ENCODE measurements at regions not wholly inside any gene's neighbourhood (a gene's known extent, or its start where the extent isn't known, plus 50 kb on each side); places are given as distances from the start of the nearest gene placed in this dataset.
"Not testable (repeated sequence)": the region's sequence is repeated elsewhere in the genome, so short reads cannot be mapped to it uniquely, and the experiment has no call there.

- H2AFZ ChIP-seq (ENCODE audit: low read depth, low read length); DNase-seq; H3K9ac ChIP-seq (ENCODE audit: low read depth, low read length); H3K4me2 ChIP-seq (ENCODE audit: insufficient read depth, low read length); H3K4me3 ChIP-seq (ENCODE audit: low read depth in 1 of 2, low read length in 2 of 2); H3K36me3 ChIP-seq (ENCODE audit: insufficient read depth, low read length); H4K20me1 ChIP-seq (ENCODE audit: insufficient read depth, low read length); H3K4me1 ChIP-seq (ENCODE audit: insufficient read depth, low read length); ATAC-seq (ENCODE audit: insufficient read depth, low read depth); H3K27me3 ChIP-seq (ENCODE audit: insufficient read depth, low read length, poor library complexity); H3K9me3 ChIP-seq (ENCODE audit: insufficient read depth, low read length, severe bottlenecking); H3K27ac ChIP-seq (ENCODE audit: low read length); H3K79me2 ChIP-seq (ENCODE audit: insufficient read depth, low read length): not testable (repeated sequence)
Observed at GRCh38 chr10:38274879-38275278, 180.7 kb downstream of the ZNF37A start.

- H3K36me3 ChIP-seq (ENCODE audit: insufficient read depth, low read length); H3K27ac ChIP-seq (ENCODE audit: low read length); H3K27me3 ChIP-seq (ENCODE audit: insufficient read depth, low read length, poor library complexity); DNase-seq; ATAC-seq (ENCODE audit: insufficient read depth, low read depth); H3K9me3 ChIP-seq (ENCODE audit: insufficient read depth, low read length, severe bottlenecking); H3K4me3 ChIP-seq (ENCODE audit: low read depth in 1 of 2, low read length in 2 of 2); H4K20me1 ChIP-seq (ENCODE audit: insufficient read depth, low read length); H3K79me2 ChIP-seq (ENCODE audit: insufficient read depth, low read length); H2AFZ ChIP-seq (ENCODE audit: low read depth, low read length); H3K4me2 ChIP-seq (ENCODE audit: insufficient read depth, low read length); H3K9ac ChIP-seq (ENCODE audit: low read depth, low read length); H3K4me1 ChIP-seq (ENCODE audit: insufficient read depth, low read length): not testable (repeated sequence)
Observed at GRCh38 chr10:38292560-38292959, 198.4 kb downstream of the ZNF37A start.

- not testable (repeated sequence) for DNase-seq; H3K9ac ChIP-seq (ENCODE audit: low read depth, low read length); H3K36me3 ChIP-seq (ENCODE audit: insufficient read depth, low read length); H3K4me1 ChIP-seq (ENCODE audit: insufficient read depth, low read length); H3K27me3 ChIP-seq (ENCODE audit: insufficient read depth, low read length, poor library complexity); ATAC-seq (ENCODE audit: insufficient read depth, low read depth); H3K4me2 ChIP-seq (ENCODE audit: insufficient read depth, low read length); H3K27ac ChIP-seq (ENCODE audit: low read length); H3K4me3 ChIP-seq (ENCODE audit: low read depth in 1 of 2, low read length in 2 of 2); H3K9me3 ChIP-seq (ENCODE audit: insufficient read depth, low read length, severe bottlenecking); H2AFZ ChIP-seq (ENCODE audit: low read depth, low read length); H3K79me2 ChIP-seq (ENCODE audit: insufficient read depth, low read length); H4K20me1 ChIP-seq (ENCODE audit: insufficient read depth, low read length)
Observed at GRCh38 chr10:38310111-38310510, 216.0 kb downstream of the ZNF37A start.

GRCh38 chr10:38315090-38315805 is 221.1 kb downstream of the ZNF37A start:
- H3K27ac ChIP-seq (ENCODE audit: low read length); H3K4me3 ChIP-seq (ENCODE audit: low read depth in 1 of 2, low read length in 2 of 2); H3K9ac ChIP-seq (ENCODE audit: low read depth, low read length); ATAC-seq (ENCODE audit: insufficient read depth, low read depth); H4K20me1 ChIP-seq (ENCODE audit: insufficient read depth, low read length); H3K9me3 ChIP-seq (ENCODE audit: insufficient read depth, low read length, severe bottlenecking); DNase-seq; H3K79me2 ChIP-seq (ENCODE audit: insufficient read depth, low read length); H3K27me3 ChIP-seq (ENCODE audit: insufficient read depth, low read length, poor library complexity); H3K4me2 ChIP-seq (ENCODE audit: insufficient read depth, low read length); H2AFZ ChIP-seq (ENCODE audit: low read depth, low read length); H3K4me1 ChIP-seq (ENCODE audit: insufficient read depth, low read length); H3K36me3 ChIP-seq (ENCODE audit: insufficient read depth, low read length): not testable (repeated sequence)

- ATAC-seq (ENCODE audit: insufficient read depth, low read depth); H3K4me2 ChIP-seq (ENCODE audit: insufficient read depth, low read length); H3K27me3 ChIP-seq (ENCODE audit: insufficient read depth, low read length, poor library complexity): not testable (repeated sequence)
Observed at GRCh38 chr10:38321393-38321792, 227.3 kb downstream of the ZNF37A start.

GRCh38 chr10:38330306-38330705 is 236.2 kb downstream of the ZNF37A start:
- not testable (repeated sequence) for ATAC-seq (ENCODE audit: insufficient read depth, low read depth); H4K20me1 ChIP-seq (ENCODE audit: insufficient read depth, low read length); H3K9me3 ChIP-seq (ENCODE audit: insufficient read depth, low read length, severe bottlenecking)

More at GRCh38 chr10:38321393-38321792, 227.3 kb downstream of the ZNF37A start:
- not testable (repeated sequence) for H2AFZ ChIP-seq (ENCODE audit: low read depth, low read length); H3K4me1 ChIP-seq (ENCODE audit: insufficient read depth, low read length); H3K27ac ChIP-seq (ENCODE audit: low read length); H3K79me2 ChIP-seq (ENCODE audit: insufficient read depth, low read length); H3K9me3 ChIP-seq (ENCODE audit: insufficient read depth, low read length, severe bottlenecking); H3K4me3 ChIP-seq (ENCODE audit: low read depth in 1 of 2, low read length in 2 of 2); H3K36me3 ChIP-seq (ENCODE audit: insufficient read depth, low read length); H4K20me1 ChIP-seq (ENCODE audit: insufficient read depth, low read length); DNase-seq; H3K9ac ChIP-seq (ENCODE audit: low read depth, low read length)

GRCh38 chr10:38331106-38331505 is 237.0 kb downstream of the ZNF37A start:
- not testable (repeated sequence) for H3K79me2 ChIP-seq (ENCODE audit: insufficient read depth, low read length); H4K20me1 ChIP-seq (ENCODE audit: insufficient read depth, low read length); H3K4me2 ChIP-seq (ENCODE audit: insufficient read depth, low read length); H3K4me3 ChIP-seq (ENCODE audit: low read depth in 1 of 2, low read length in 2 of 2); H3K9me3 ChIP-seq (ENCODE audit: insufficient read depth, low read length, severe bottlenecking); DNase-seq; H3K9ac ChIP-seq (ENCODE audit: low read depth, low read length); H3K27ac ChIP-seq (ENCODE audit: low read length); H3K4me1 ChIP-seq (ENCODE audit: insufficient read depth, low read length); ATAC-seq (ENCODE audit: insufficient read depth, low read depth); H3K27me3 ChIP-seq (ENCODE audit: insufficient read depth, low read length, poor library complexity); H2AFZ ChIP-seq (ENCODE audit: low read depth, low read length); H3K36me3 ChIP-seq (ENCODE audit: insufficient read depth, low read length)

More at GRCh38 chr10:38330306-38330705, 236.2 kb downstream of the ZNF37A start:
- H3K4me2 ChIP-seq (ENCODE audit: insufficient read depth, low read length); H3K79me2 ChIP-seq (ENCODE audit: insufficient read depth, low read length); H2AFZ ChIP-seq (ENCODE audit: low read depth, low read length); H3K36me3 ChIP-seq (ENCODE audit: insufficient read depth, low read length); DNase-seq; H3K9ac ChIP-seq (ENCODE audit: low read depth, low read length); H3K4me3 ChIP-seq (ENCODE audit: low read depth in 1 of 2, low read length in 2 of 2); H3K27ac ChIP-seq (ENCODE audit: low read length); H3K4me1 ChIP-seq (ENCODE audit: insufficient read depth, low read length); H3K27me3 ChIP-seq (ENCODE audit: insufficient read depth, low read length, poor library complexity): not testable (repeated sequence)

GRCh38 chr10:38333699-38334098 is 239.6 kb downstream of the ZNF37A start:
- not testable (repeated sequence) for H2AFZ ChIP-seq (ENCODE audit: low read depth, low read length); H3K4me2 ChIP-seq (ENCODE audit: insufficient read depth, low read length); H3K4me3 ChIP-seq (ENCODE audit: low read depth in 1 of 2, low read length in 2 of 2); DNase-seq; H3K9me3 ChIP-seq (ENCODE audit: insufficient read depth, low read length, severe bottlenecking); H3K9ac ChIP-seq (ENCODE audit: low read depth, low read length); H3K36me3 ChIP-seq (ENCODE audit: insufficient read depth, low read length); H3K27ac ChIP-seq (ENCODE audit: low read length); ATAC-seq (ENCODE audit: insufficient read depth, low read depth); H3K4me1 ChIP-seq (ENCODE audit: insufficient read depth, low read length); H3K27me3 ChIP-seq (ENCODE audit: insufficient read depth, low read length, poor library complexity); H3K79me2 ChIP-seq (ENCODE audit: insufficient read depth, low read length); H4K20me1 ChIP-seq (ENCODE audit: insufficient read depth, low read length)

Data from DND-41 (cell line).